A673 (cell line): ENCODE measurements at regions not wholly inside any gene's neighbourhood (a gene's known extent, or its start where the extent isn't known, plus 50 kb on each side); places are given as distances from the start of the nearest gene placed in this dataset.

Experiments used
- BruUV-seq: library from RNA; stranded (reverse); fragments of 400-500 nt; replicated peaks from 2 replicates; lab custom pipeline; 2021; lab: Mats Ljungman, UMichigan
- CTCF ChIA-PET: fragments of 300-600 bp; sonication (Branson Sonifier 250); formaldehyde crosslinking; loops from one replicate; lab custom pipeline; 2022; ENCODE audit warnings: antibody characterized with exemption; lab: Charles Lee
- POLR2A ChIA-PET: fragments of 300-600 bp; sonication (Branson Sonifier 250); formaldehyde crosslinking; loops from one replicate; lab custom pipeline; 2022; ENCODE audit warnings: antibody characterized with exemption; ENCODE audit not compliant: low non-redundant PET; lab: Charles Lee
- DNase-seq: peaks from one replicate; pipeline ENCODE4 v3.0.0-alpha.2; 2015; ENCODE audit warnings: low spot score
- H3K27ac ChIP-seq: fragments of 200-600 bp; sonication (generic); 2 replicates; pipeline ENCODE4 v1.5.1; 2016; ENCODE audit warnings: mixed run types, low read depth, mild to moderate bottlenecking, mixed read lengths, antibody characterized with exemption, low read length; ENCODE audit not compliant: poor library complexity, severe bottlenecking
- H3K27me3 ChIP-seq: fragments of 200-600 bp; sonication (generic); replicated peaks from 2 replicates; pipeline ENCODE4 v1.6.1; 2017; ENCODE audit warnings: mixed run types, low read depth, mild to moderate bottlenecking, mixed read lengths, antibody characterized with exemption, low read length; ENCODE audit not compliant: insufficient read depth, poor library complexity
- H3K36me3 ChIP-seq: fragments of 200-600 bp; sonication (generic); 2 replicates; pipeline ENCODE4 v1.6.1; 2016; ENCODE audit warnings: mixed run types, mild to moderate bottlenecking, mixed read lengths, antibody characterized with exemption, low read length; ENCODE audit not compliant: insufficient read depth, poor library complexity, severe bottlenecking
- H3K4me1 ChIP-seq: fragments of 200-600 bp; sonication (generic); 2 replicates; pipeline ENCODE4 v1.6.1; 2017; ENCODE audit warnings: mixed run types, mild to moderate bottlenecking, mixed read lengths, antibody characterized with exemption, low read length; ENCODE audit not compliant: insufficient read depth, poor library complexity, severe bottlenecking
- H3K4me3 ChIP-seq: fragments of 200-600 bp; sonication (generic); 2 replicates; pipeline ENCODE4 v1.5.1; 2016; ENCODE audit warnings: low read depth, mixed run types, mild to moderate bottlenecking, mixed read lengths, low read length; ENCODE audit not compliant: poor library complexity, severe bottlenecking
- H3K9me3 ChIP-seq: fragments of 200-600 bp; sonication (generic); 2 replicates; pipeline ENCODE4 v1.6.1; 2016; ENCODE audit warnings: mixed run types, low read depth, mild to moderate bottlenecking, mixed read lengths, antibody characterized with exemption, low read length; ENCODE audit not compliant: poor library complexity, severe bottlenecking
- CTCF ChIP-seq: fragments of 300-800, 200-600 bp; sonication (generic); conservative IDR thresholded peaks from 2 replicates; pipeline ENCODE4 v1.5.1; 2017; ENCODE audit warnings: low read depth, mild to moderate bottlenecking, antibody characterized with exemption, low read length, moderate library complexity, mixed read lengths
- EZH2 ChIP-seq: fragments of 200-600 bp; sonication (generic); IDR thresholded peaks from 2 replicates; pipeline ENCODE4 v1.6.1; 2017; ENCODE audit warnings: borderline replicate concordance, low read depth, mild to moderate bottlenecking, mixed read lengths, antibody characterized with exemption, low read length; ENCODE audit not compliant: poor library complexity, severe bottlenecking
- intact Hi-C: fragments of 100-400 bp; cut with micrococcal nuclease; formaldehyde crosslinking; loops from one replicate; pipeline ENCODE4 v1.10.0; 2022; ENCODE audit not compliant: unreplicated experiment

GRCh38 chr15:79543097-79543496 is 111.0 kb downstream of the MINAR1 start:
- Histone ChIP-seq H3K27ac (no peak overlapping the region), H3K4me1 (no peaks in the 10 kb centered on the region), H3K9me3 (no peaks in the 10 kb centered on the region), H3K36me3 (no peaks in the 10 kb centered on the region), H3K4me3 (no peak overlapping the region), H3K27me3 (no peaks in the 10 kb centered on the region)
- intact Hi-C loops: no loop called here
- ChIA-PET CTCF (no interaction called here), POLR2A (no interaction called here)
- DNase-seq: no peak
- TF ChIP-seq EZH2: no peak
- no peak for TF ChIP-seq CTCF
- no TSS peak for BruUV-seq

DNA sequence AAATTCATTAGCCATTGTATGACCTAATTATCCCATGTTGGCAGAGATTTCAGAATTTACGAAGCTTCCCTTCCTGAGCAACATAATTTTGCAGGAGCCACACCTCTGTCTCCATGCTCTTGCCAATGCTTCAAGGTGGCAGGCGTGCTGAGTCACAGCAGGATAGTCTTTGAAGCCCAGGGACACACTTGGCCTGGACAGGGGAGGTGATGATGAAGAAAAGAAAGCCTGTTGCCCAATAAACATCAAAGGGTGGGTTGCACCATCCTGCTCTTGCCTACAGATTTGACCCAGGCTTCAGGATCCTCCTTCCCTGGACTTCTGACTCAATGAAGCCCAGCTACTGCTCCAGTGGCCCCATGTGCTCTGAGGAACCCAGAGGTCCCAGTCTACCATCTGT is 117.1 kb downstream of the MINAR1 start:
- no peak for DNase-seq
- no TSS peak for BruUV-seq
- TF ChIP-seq EZH2 (no peak), CTCF (no peak)
- intact Hi-C loops: no loop called here
- Histone ChIP-seq H3K4me3 (no peak overlapping the region), H3K4me1 (no peaks in the 10 kb centered on the region), H3K9me3 (no peaks in the 10 kb centered on the region), H3K27ac (no peak overlapping the region), H3K27me3 (peaks cover 6% of the 10 kb centered on the region), H3K36me3 (no peaks in the 10 kb centered on the region)
- POLR2A ChIA-PET: no interaction called here
- CTCF ChIA-PET: no interaction called here

DNA sequence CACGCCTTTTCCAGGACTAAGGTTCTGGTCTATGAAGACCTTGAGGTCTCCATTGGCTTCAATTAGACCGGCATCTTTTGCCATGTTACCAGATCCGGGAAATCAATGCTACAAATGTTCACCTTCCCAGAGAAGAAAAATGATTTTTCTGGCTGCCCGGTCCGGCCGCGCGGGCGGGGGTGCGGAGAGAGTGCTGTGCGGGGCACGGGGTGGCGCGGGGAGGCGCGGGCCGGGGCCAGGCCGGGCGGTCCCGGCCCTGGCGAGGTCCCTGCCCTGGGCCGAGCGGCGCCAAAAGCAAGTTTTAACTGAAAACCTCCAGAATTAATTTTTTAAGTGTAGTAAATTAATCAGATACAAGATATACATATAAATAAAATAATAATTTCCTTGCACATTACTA is 128.2 kb downstream of the MINAR1 start:
- intact Hi-C loops: no loop called here
- Histone ChIP-seq H3K4me1 (no peaks in the 10 kb centered on the region), H3K27ac (no peak overlapping the region), H3K4me3 (no peak overlapping the region), H3K27me3 (peaks cover 32% of the 10 kb centered on the region), H3K36me3 (no peaks in the 10 kb centered on the region), H3K9me3 (no peaks in the 10 kb centered on the region)
- no TSS peak for BruUV-seq
- TF ChIP-seq CTCF (no peak), EZH2 (no peak)
- no peak for DNase-seq
- CTCF ChIA-PET: no interaction called here
- POLR2A ChIA-PET: no interaction called here
